Neural crest cell (in vitro differentiated cells): ENCODE measurements at regions not wholly inside any gene's neighbourhood (a gene's known extent, or its start where the extent isn't known, plus 50 kb on each side); places are given as distances from the start of the nearest gene placed in this dataset.

Source experiments
- DNase-seq: peaks from one replicate; pipeline ENCODE4 v3.0.0; 2021; ENCODE audit warnings: low read depth, mixed read lengths, low spot score
- H3K27ac Mint-ChIP-seq: one replicate; pipeline ENCODE4 v1.8.0; 2021; ENCODE audit warnings: mild to moderate bottlenecking, mixed read lengths; ENCODE audit not compliant: unreplicated experiment
- H3K27me3 Mint-ChIP-seq: 2 replicates; pipeline ENCODE4 v1.8.0; 2021; ENCODE audit warnings: low read depth, mild to moderate bottlenecking, mixed read lengths
- H3K36me3 Mint-ChIP-seq: 2 replicates; pipeline ENCODE4 v1.8.0; 2021; ENCODE audit warnings: low read depth, mild to moderate bottlenecking, mixed read lengths
- H3K4me1 Mint-ChIP-seq: 2 replicates; pipeline ENCODE4 v1.8.0; 2021; ENCODE audit warnings: mixed read lengths
- H3K4me3 Mint-ChIP-seq: one replicate; pipeline ENCODE4 v1.8.0; 2021; ENCODE audit warnings: mild to moderate bottlenecking, mixed read lengths
- H3K9me3 Mint-ChIP-seq: 2 replicates; pipeline ENCODE4 v1.8.0; 2021; ENCODE audit warnings: mixed read lengths
- TF ChIP-seq, protein P1 (sequence below): fragments of 200-600 bp; sonication (generic); conservative IDR thresholded peaks from 2 replicates; pipeline ENCODE4 v1.5.0; 2021; ENCODE audit warnings: antibody characterized with exemption, mild to moderate bottlenecking

DNA sequence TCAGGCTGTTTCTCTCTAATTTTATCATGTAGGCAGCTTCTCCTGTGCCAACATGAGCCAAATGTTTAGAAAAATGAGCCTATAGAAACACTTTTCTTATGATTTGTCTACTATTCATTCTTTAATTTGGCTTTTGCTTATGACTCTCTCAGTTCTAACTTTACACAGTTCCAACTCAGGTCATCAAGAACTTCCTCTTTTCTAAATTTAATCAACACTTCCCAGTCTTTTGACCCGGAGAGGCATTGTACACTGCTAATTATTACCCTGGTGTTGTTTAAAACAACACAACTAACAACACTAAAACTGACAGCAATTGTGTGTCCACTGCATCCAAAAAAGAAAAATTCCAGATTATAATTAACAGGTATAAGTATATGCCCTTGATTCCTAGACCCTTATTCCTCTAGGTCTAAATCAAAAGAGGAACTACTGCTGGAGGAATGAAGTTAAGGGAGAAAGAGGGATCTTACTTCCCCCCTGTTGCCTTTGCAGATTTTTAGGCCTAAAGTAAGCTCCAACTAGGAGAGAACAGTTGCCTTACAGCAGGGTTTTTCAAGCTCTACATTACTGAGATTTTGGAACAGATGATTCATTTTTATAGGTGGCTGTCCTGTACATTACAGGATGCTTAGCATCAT, 332.2 kb upstream of the GOLIM4 start:
- TF ChIP-seq, protein P1, sequence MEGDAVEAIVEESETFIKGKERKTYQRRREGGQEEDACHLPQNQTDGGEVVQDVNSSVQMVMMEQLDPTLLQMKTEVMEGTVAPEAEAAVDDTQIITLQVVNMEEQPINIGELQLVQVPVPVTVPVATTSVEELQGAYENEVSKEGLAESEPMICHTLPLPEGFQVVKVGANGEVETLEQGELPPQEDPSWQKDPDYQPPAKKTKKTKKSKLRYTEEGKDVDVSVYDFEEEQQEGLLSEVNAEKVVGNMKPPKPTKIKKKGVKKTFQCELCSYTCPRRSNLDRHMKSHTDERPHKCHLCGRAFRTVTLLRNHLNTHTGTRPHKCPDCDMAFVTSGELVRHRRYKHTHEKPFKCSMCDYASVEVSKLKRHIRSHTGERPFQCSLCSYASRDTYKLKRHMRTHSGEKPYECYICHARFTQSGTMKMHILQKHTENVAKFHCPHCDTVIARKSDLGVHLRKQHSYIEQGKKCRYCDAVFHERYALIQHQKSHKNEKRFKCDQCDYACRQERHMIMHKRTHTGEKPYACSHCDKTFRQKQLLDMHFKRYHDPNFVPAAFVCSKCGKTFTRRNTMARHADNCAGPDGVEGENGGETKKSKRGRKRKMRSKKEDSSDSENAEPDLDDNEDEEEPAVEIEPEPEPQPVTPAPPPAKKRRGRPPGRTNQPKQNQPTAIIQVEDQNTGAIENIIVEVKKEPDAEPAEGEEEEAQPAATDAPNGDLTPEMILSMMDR, result no peak
- Mint-ChIP-seq H3K27me3 (no peaks in the 10 kb centered on the region), H3K9me3 (no peaks in the 10 kb centered on the region), H3K4me1 (no peaks in the 10 kb centered on the region), H3K4me3 (no peak overlapping the region), H3K36me3 (no peaks in the 10 kb centered on the region), H3K27ac (no peak overlapping the region)
- no peak for DNase-seq

DNA sequence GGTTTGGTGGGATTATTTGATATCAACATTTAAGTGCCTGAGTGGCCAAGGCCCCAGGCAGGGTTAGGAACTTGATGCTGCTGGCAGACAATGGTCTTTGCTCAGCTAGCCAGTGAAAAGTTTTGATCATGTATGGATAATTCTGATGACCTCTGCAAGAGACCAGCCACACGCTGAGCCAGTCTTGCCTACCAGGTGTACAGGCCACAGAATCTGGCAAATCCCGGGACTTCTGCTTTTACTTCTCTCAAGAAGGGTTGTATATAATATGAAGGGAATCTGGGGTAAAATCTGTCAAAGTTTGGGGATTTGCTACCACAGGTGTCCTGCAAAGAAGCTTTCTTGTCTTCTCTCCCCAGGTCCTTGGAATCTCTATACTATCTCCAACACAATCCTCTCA, 331.4 kb upstream of the GOLIM4 start:
- no peak overlapping the region for H3K4me3 Mint-ChIP-seq
- TF ChIP-seq, protein P1, result no peak
- no peaks in the 10 kb centered on the region for H3K27me3 Mint-ChIP-seq
- DNase-seq, result no peak
- H3K36me3 Mint-ChIP-seq, result no peaks in the 10 kb centered on the region
- H3K4me1 Mint-ChIP-seq, result no peaks in the 10 kb centered on the region
- H3K27ac Mint-ChIP-seq, result no peak overlapping the region
- no peaks in the 10 kb centered on the region for H3K9me3 Mint-ChIP-seq

DNA sequence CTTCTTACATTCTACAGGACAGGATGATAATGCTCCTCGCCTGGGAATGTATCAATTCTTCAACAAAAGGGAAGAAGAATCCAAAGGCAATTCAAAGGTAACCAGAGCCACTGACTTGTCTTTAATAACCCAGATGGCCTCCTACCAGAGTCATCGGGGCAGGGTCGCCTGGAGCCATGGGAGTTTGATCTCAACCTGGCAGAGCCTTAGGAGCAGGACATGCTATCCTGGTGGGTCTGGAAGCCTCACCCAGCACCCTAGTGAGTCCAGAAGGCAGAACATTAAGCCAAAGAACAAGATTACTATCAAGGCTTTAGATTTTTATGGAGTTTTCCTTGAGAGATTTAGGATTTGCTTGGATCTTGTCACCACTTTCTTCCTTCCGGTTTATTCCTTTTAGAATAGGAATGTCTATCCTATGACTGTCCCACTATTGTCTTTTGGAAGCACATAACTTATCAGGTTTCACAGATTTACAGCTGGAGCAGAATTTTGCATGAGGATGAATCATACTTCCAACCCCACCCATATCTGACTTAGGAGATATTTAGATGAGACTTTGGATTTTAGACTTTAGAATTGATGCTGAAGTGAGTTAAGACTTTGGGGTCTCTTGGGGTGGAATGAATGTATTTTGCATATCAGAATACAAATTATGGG, 330.3 kb upstream of the GOLIM4 start:
- Mint-ChIP-seq H3K4me1 (no peaks in the 10 kb centered on the region), H3K27ac (no peak overlapping the region), H3K9me3 (no peaks in the 10 kb centered on the region), H3K36me3 (no peaks in the 10 kb centered on the region), H3K27me3 (no peaks in the 10 kb centered on the region), H3K4me3 (no peak overlapping the region)
- DNase-seq, result no peak
- TF ChIP-seq, protein P1, result no peak

DNA sequence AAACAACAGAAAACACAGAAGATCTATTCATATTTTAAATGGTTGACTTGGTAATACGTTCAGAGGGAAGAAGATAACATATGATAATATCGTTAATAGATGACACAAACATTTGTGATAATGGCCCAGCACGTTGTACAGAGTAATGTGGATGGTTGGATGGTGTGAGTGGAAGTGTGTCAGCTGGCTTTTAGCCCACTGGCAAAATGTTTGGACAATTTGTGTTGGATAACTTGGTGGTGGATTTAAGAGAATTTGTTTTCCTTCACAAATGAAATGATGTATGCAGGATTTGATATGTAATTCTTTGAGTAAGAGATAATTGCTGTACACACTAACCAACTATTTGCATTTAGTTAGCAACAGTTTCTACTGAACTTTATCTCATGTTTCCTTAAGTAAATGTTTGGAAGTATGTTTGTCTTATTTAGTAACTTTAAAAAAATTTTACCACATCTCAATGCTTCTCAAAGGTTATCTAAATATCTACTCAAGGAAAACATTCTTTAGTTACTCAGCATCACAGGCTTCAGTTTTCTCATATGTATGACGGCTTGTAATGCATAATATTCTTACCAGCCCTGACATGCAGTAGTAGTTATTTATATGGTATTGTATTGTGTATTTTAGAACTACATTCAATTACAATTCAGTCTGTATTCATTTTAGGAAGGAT, 328.5 kb upstream of the GOLIM4 start:
- Mint-ChIP-seq H3K4me3 (no peak overlapping the region), H3K4me1 (peaks cover 2% of the 10 kb centered on the region), H3K27me3 (no peaks in the 10 kb centered on the region), H3K27ac (no peak overlapping the region), H3K36me3 (peaks cover 3% of the 10 kb centered on the region), H3K9me3 (no peaks in the 10 kb centered on the region)
- TF ChIP-seq, protein P1, result no peak
- no peak for DNase-seq

DNA sequence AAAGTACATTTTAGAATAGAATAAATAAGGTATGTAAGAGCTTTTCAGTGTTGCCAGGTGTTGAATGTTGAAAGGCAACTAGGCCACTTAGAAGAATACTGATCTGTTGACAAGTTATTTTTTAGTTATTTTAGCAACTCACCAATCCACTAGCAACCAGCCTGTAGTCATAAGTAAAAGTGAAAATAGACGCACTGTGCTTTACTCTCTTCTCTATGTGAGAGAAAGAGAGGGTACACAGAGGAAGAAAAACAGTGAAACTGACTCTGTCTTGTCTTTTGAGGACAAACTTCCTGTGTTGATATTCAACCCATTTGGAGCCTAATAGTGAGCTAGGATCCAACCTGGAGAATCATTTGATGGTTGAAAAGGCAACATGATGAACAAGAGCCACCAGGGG, 327.1 kb upstream of the GOLIM4 start:
- H3K4me3 Mint-ChIP-seq, result no peak overlapping the region
- peaks cover 16% of the 10 kb centered on the region for H3K4me1 Mint-ChIP-seq
- H3K27me3 Mint-ChIP-seq, result no peaks in the 10 kb centered on the region
- peaks cover 3% of the 10 kb centered on the region for H3K36me3 Mint-ChIP-seq
- no peaks in the 10 kb centered on the region for H3K9me3 Mint-ChIP-seq
- H3K27ac Mint-ChIP-seq, result no peak overlapping the region
- TF ChIP-seq, protein P1, result no peak
- DNase-seq, result no peak
